H9 (cell line): ENCODE measurements at regions not wholly inside any gene's neighbourhood (a gene's known extent, or its start where the extent isn't known, plus 50 kb on each side); places are given as distances from the start of the nearest gene placed in this dataset.

Experiments
- DNase-seq: peaks from one replicate; pipeline ENCODE4 v3.0.0-alpha.2; 2017
- H2AFZ ChIP-seq: one replicate; pipeline ENCODE4 v1.6.1; 2013; ENCODE audit warnings: mild to moderate bottlenecking, low read length, control low read depth, moderate library complexity
- H2AK5ac ChIP-seq: 2 replicates; pipeline ENCODE4 v1.6.1; 2013; ENCODE audit warnings: low read length, control low read depth, mixed read lengths; ENCODE audit not compliant: insufficient read length
- H2BK120ac ChIP-seq: one replicate; pipeline ENCODE4 v1.6.1; 2013; ENCODE audit warnings: low read depth, mild to moderate bottlenecking, low read length, control low read depth, inconsistent platforms; ENCODE audit not compliant: poor library complexity, severe bottlenecking
- H2BK12ac ChIP-seq: 2 replicates; pipeline ENCODE4 v1.6.1; 2013; ENCODE audit warnings: low read length, control low read depth, mixed read lengths, low read depth; ENCODE audit not compliant: insufficient read length
- H2BK15ac ChIP-seq: 2 replicates; pipeline ENCODE4 v1.6.1; 2013; ENCODE audit warnings: low read depth, low read length, control low read depth
- H2BK20ac ChIP-seq: one replicate; pipeline ENCODE4 v1.6.1; 2013; ENCODE audit warnings: low read depth, mild to moderate bottlenecking, low read length, control low read depth, inconsistent platforms; ENCODE audit not compliant: poor library complexity, severe bottlenecking
- H2BK5ac ChIP-seq: 2 replicates; pipeline ENCODE4 v1.6.1; 2013; ENCODE audit warnings: low read length, control low read depth, mixed read lengths; ENCODE audit not compliant: insufficient read length
- H3K14ac ChIP-seq: 2 replicates; pipeline ENCODE4 v1.6.1; 2013; ENCODE audit warnings: low read length, control low read depth; ENCODE audit not compliant: insufficient read depth
- H3K18ac ChIP-seq: 2 replicates; pipeline ENCODE4 v1.6.1; 2013; ENCODE audit warnings: low read depth, mild to moderate bottlenecking, mixed read lengths, low read length, control low read depth; ENCODE audit not compliant: insufficient read length
- H3K23ac ChIP-seq: 2 replicates; pipeline ENCODE4 v1.6.1; 2013; ENCODE audit warnings: low read length, control low read depth, mixed read lengths, low read depth; ENCODE audit not compliant: insufficient read length
- H3K23me2 ChIP-seq: 2 replicates; pipeline ENCODE4 v1.6.1; 2013; ENCODE audit warnings: low read depth, mild to moderate bottlenecking, mixed read lengths, low read length, control low read depth; ENCODE audit not compliant: insufficient read length, poor library complexity, severe bottlenecking
- H3K27ac ChIP-seq: 2 replicates; pipeline ENCODE4 v1.5.1; 2013; ENCODE audit warnings: low read length, control low read depth, mixed read lengths, low read depth; ENCODE audit not compliant: insufficient read length
- H3K27me3 ChIP-seq: 2 replicates; pipeline ENCODE4 v1.6.1; 2013; ENCODE audit warnings: low read length, control low read depth, inconsistent platforms; ENCODE audit not compliant: insufficient read depth
- H3K4ac ChIP-seq: 2 replicates; pipeline ENCODE4 v1.6.1; 2013; ENCODE audit warnings: low read depth, mild to moderate bottlenecking, control low read depth, inconsistent platforms, low read length, moderate library complexity
- H3K4me1 ChIP-seq: 2 replicates; pipeline ENCODE4 v1.6.1; 2013; ENCODE audit warnings: low read length, control low read depth, inconsistent platforms; ENCODE audit not compliant: insufficient read depth
- H3K4me2 ChIP-seq: 2 replicates; pipeline ENCODE4 v1.6.1; 2013; ENCODE audit warnings: low read length, control low read depth, mixed read lengths; ENCODE audit not compliant: insufficient read length, insufficient read depth
- H3K56ac ChIP-seq: 2 replicates; pipeline ENCODE4 v1.6.1; 2013; ENCODE audit warnings: low read depth, mild to moderate bottlenecking, mixed read lengths, low read length, control low read depth; ENCODE audit not compliant: insufficient read length
- H3K79me1 ChIP-seq: 2 replicates; pipeline ENCODE4 v1.6.1; 2013; ENCODE audit warnings: low read depth, mild to moderate bottlenecking, moderate library complexity, low read length, control low read depth, inconsistent platforms; ENCODE audit not compliant: insufficient read depth, poor library complexity, severe bottlenecking
- H3K79me2 ChIP-seq: 2 replicates; pipeline ENCODE4 v1.6.1; 2013; ENCODE audit warnings: low read length, control low read depth, inconsistent platforms; ENCODE audit not compliant: insufficient read depth
- H3K9ac ChIP-seq: 2 replicates; pipeline ENCODE4 v1.6.1; 2013; ENCODE audit warnings: low read length, control low read depth, mixed read lengths; ENCODE audit not compliant: insufficient read length; ENCODE audit errors: extremely low read depth
- H3K9me3 ChIP-seq: one replicate; pipeline ENCODE4 v1.6.1; 2013; ENCODE audit warnings: low read depth, low read length, inconsistent platforms; ENCODE audit not compliant: control insufficient read depth
- H3T11ph ChIP-seq: one replicate; pipeline ENCODE4 v1.6.1; 2013; ENCODE audit warnings: mild to moderate bottlenecking, low read length, control low read depth, inconsistent platforms
- H4K20me1 ChIP-seq: one replicate; pipeline ENCODE4 v1.6.1; 2013; ENCODE audit not compliant: control insufficient read depth, insufficient read length, insufficient read depth
- H4K5ac ChIP-seq: 2 replicates; pipeline ENCODE4 v1.6.1; 2013; ENCODE audit warnings: low read depth, mild to moderate bottlenecking, mixed read lengths, low read length, control low read depth; ENCODE audit not compliant: insufficient read length
- H4K8ac ChIP-seq: replicated peaks from 2 replicates; pipeline ENCODE4 v1.6.1; 2013; ENCODE audit warnings: low read length, control low read depth, mixed read lengths, low read depth; ENCODE audit not compliant: insufficient read length
- H4K91ac ChIP-seq: 2 replicates; pipeline ENCODE4 v1.6.1; 2013; ENCODE audit warnings: low read depth, mild to moderate bottlenecking, moderate library complexity, mixed read lengths, low read length, control low read depth; ENCODE audit not compliant: insufficient read length
- H3K27ac Mint-ChIP-seq, 3 experiments: 2 replicates in 2 of 3; 3 replicates in 1 of 3; pipeline ENCODE4 v1.8.0; 2020 to 2021; ENCODE audit warnings: mixed read lengths in 3 of 3, mild to moderate bottlenecking in 1 of 3, moderate library complexity in 1 of 3
- H3K27me3 Mint-ChIP-seq: 2 replicates; pipeline ENCODE4 v1.8.0; 2021; ENCODE audit warnings: low read depth, mild to moderate bottlenecking, moderate library complexity, mixed read lengths
- H3K36me3 Mint-ChIP-seq, 3 experiments: 2 replicates in 2 of 3; 3 replicates in 1 of 3; pipeline ENCODE4 v1.8.0; 2020 to 2021; ENCODE audit warnings: low read depth in 3 of 3, mixed read lengths in 3 of 3; ENCODE audit not compliant: insufficient read depth in 1 of 3
- H3K4me1 Mint-ChIP-seq, 2 experiments: 2 replicates each; pipeline ENCODE4 v1.8.0; 2020; ENCODE audit warnings: mixed read lengths in 2 of 2
- H3K4me3 Mint-ChIP-seq, 2 experiments: 2 replicates in 1 of 2; 3 replicates in 1 of 2; pipeline ENCODE4 v1.8.0; 2020 to 2021; ENCODE audit warnings: mild to moderate bottlenecking in 2 of 2, mixed read lengths in 2 of 2, moderate library complexity in 1 of 2
- H3K9me3 Mint-ChIP-seq, 2 experiments: 2 replicates in 1 of 2; 3 replicates in 1 of 2; pipeline ENCODE4 v1.8.0; 2020; ENCODE audit warnings: mild to moderate bottlenecking in 2 of 2, mixed read lengths in 2 of 2, moderate library complexity in 1 of 2
- CTCF ChIP-seq: fragments of 200-600 bp; sonication (generic); conservative IDR thresholded peaks from 3 replicates; pipeline ENCODE4 v1.8.0; 2021; ENCODE audit warnings: antibody characterized with exemption, mild to moderate bottlenecking
- WGBS: extraction: QIAGEN DNeasy Blood & Tissue Kit; methylation state at CpG from one replicate; pipeline ENCODE4 v1.1.7; 2013; ENCODE audit warnings: missing lambda C conversion rate, low lambda C conversion rate, mixed read lengths; ENCODE audit not compliant: insufficient read length; ENCODE audit errors: extremely low coverage; 5-methylcytosine and 5-hydroxymethylcytosine counted together

- no peak for TF ChIP-seq CTCF
- H4K8ac ChIP-seq: no peak overlapping the region
- peaks cover 0 to 2% of the 10 kb centered on the region in 2 experiments; a peak in 1 of 5 replicates for H3K9me3 Mint-ChIP-seq
- H3K27ac Mint-ChIP-seq: no peak overlapping the region
- no CpG with 5 or more reads among the region's 2 CpGs for WGBS
- H3K4me1 Mint-ChIP-seq: no peaks in the 10 kb centered on the region
- no peaks in the 10 kb centered on the region for H4K20me1 ChIP-seq
- no peaks in the 10 kb centered on the region for H3K4me1 ChIP-seq
- no peak overlapping the region for H3K14ac ChIP-seq
- no peak overlapping the region for H3K18ac ChIP-seq
- no peak overlapping the region for H3K4me2 ChIP-seq
- no peak overlapping the region for H3K23ac ChIP-seq
- H2BK12ac ChIP-seq: no peak overlapping the region
- H3K9ac ChIP-seq: no peak overlapping the region
- no peak overlapping the region for H3T11ph ChIP-seq
- H2BK120ac ChIP-seq: no peak overlapping the region
- no peaks in the 10 kb centered on the region for H3K79me1 ChIP-seq
- no peak overlapping the region for H2AFZ ChIP-seq
- H3K9me3 ChIP-seq: no peaks in the 10 kb centered on the region
- no peak overlapping the region for H3K56ac ChIP-seq
- H3K36me3 Mint-ChIP-seq: peaks cover 0 to 6% (median 1%) of the 10 kb centered on the region in 3 experiments; a peak in 2 of 7 replicates
- H4K91ac ChIP-seq: no peak overlapping the region
- no peak overlapping the region for H3K4ac ChIP-seq
- H3K23me2 ChIP-seq: no peaks in the 10 kb centered on the region
- no peak overlapping the region for H2BK15ac ChIP-seq
- H2BK20ac ChIP-seq: no peak overlapping the region
- H3K79me2 ChIP-seq: no peaks in the 10 kb centered on the region
- no peak overlapping the region for H3K4me3 Mint-ChIP-seq
- H4K5ac ChIP-seq: no peak overlapping the region
- H3K27me3 Mint-ChIP-seq: no peaks in the 10 kb centered on the region
- H3K27ac ChIP-seq: no peak overlapping the region
- H2AK5ac ChIP-seq: no peak overlapping the region
- no peak overlapping the region for H2BK5ac ChIP-seq
- DNase-seq: no peak
- no peaks in the 10 kb centered on the region for H3K27me3 ChIP-seq
Observed at GRCh38 chr2:157174321-157174720, 83.2 kb upstream of the GALNT5 start.
